HEK293 (cell line): ENCODE measurements at regions not wholly inside any gene's neighbourhood (a gene's known extent, or its start where the extent isn't known, plus 50 kb on each side); places are given as distances from the start of the nearest gene placed in this dataset.

ENCODE experiments used
- CTCF ChIA-PET: fragments of 350-600 bp; formaldehyde crosslinking; extraction: SDS; loops from one replicate; lab custom pipeline; 2021; ENCODE audit warnings: antibody characterized with exemption; lab: Yijun Ruan, JAX
- POLR2A ChIA-PET: fragments of 300-600 bp; formaldehyde crosslinking; extraction: SDS; loops from one replicate; lab custom pipeline; 2020; ENCODE audit warnings: antibody characterized with exemption, inconsistent platforms; lab: Yijun Ruan, JAX
- H3K27ac ChIP-seq: fragments of 200-500 bp; sonication (Bioruptor generic); 2 replicates; pipeline ENCODE4 v1.5.1; 2014; ENCODE audit warnings: low read depth, low read length, control low read depth, inconsistent platforms; ENCODE audit errors: extremely low read depth
- H3K36me3 ChIP-seq, 2 experiments: fragments of 200-500 bp in 1 of 2; sonication (Bioruptor generic) in 1 of 2; 1 replicate in 1 of 2; 2 replicates in 1 of 2; pipeline ENCODE4 v1.5.1; 2014 to 2017; ENCODE audit warnings: inconsistent platforms in 2 of 2, low read length in 2 of 2; ENCODE audit not compliant: control insufficient read depth in 2 of 2, insufficient read depth in 1 of 2
- H3K4me1 ChIP-seq: fragments of 200-500 bp; sonication (Bioruptor generic); 2 replicates; pipeline ENCODE4 v1.5.1; 2014; ENCODE audit warnings: mild to moderate bottlenecking, low read length, inconsistent platforms; ENCODE audit not compliant: control insufficient read depth, insufficient read depth
- H3K4me3 ChIP-seq: 2 replicates; pipeline ENCODE4 v1.5.1; 2011; ENCODE audit warnings: low read depth, mild to moderate bottlenecking, control low read depth, low read length, moderate library complexity
- H3K9me3 ChIP-seq: fragments of 200-500 bp; sonication (Bioruptor generic); 2 replicates; pipeline ENCODE4 v1.5.1; 2014; ENCODE audit warnings: low read depth, low read length, inconsistent platforms; ENCODE audit not compliant: control insufficient read depth, insufficient read depth
- GLIS2 ChIP-seq: fragments of 450-650 bp; formaldehyde crosslinking; IDR thresholded peaks from 2 replicates; pipeline ENCODE4 v1.5.1; 2016; ENCODE audit warnings: missing biosample characterization, missing genetic modification characterization
- SALL2 ChIP-seq: fragments of 450-650 bp; formaldehyde crosslinking; IDR thresholded peaks from 2 replicates; pipeline ENCODE4 v1.5.0; 2017; ENCODE audit warnings: missing biosample characterization, mild to moderate bottlenecking, missing genetic modification characterization, borderline replicate concordance
- SETDB1 ChIP-seq: IDR thresholded peaks from one replicate; pipeline ENCODE4 v1.6.1; 2017; ENCODE audit warnings: mild to moderate bottlenecking, low read length, moderate library complexity, mixed read lengths; ENCODE audit not compliant: insufficient read length
- WT1 ChIP-seq: fragments of 450-650 bp; formaldehyde crosslinking; IDR thresholded peaks from 2 replicates; pipeline ENCODE4 v1.5.1; 2016; ENCODE audit warnings: missing biosample characterization, missing genetic modification characterization
- ZBTB1 ChIP-seq: fragments of 450-650 bp; formaldehyde crosslinking; IDR thresholded peaks from 2 replicates; pipeline ENCODE4 v1.5.1; 2016; ENCODE audit warnings: missing biosample characterization, missing genetic modification characterization
- ZBTB8A ChIP-seq: fragments of 450-650 bp; formaldehyde crosslinking; IDR thresholded peaks from 2 replicates; pipeline ENCODE4 v1.5.1; 2016; ENCODE audit warnings: missing biosample characterization, missing genetic modification characterization
- ZNF121 ChIP-seq: fragments of 450-650 bp; formaldehyde crosslinking; IDR thresholded peaks from 2 replicates; pipeline ENCODE4 v1.5.1; 2016; ENCODE audit warnings: missing biosample characterization, missing genetic modification characterization
- ZNF132 ChIP-seq: fragments of 450-650 bp; formaldehyde crosslinking; IDR thresholded peaks from 2 replicates; pipeline ENCODE4 v1.5.1; 2017; ENCODE audit warnings: missing biosample characterization, missing genetic modification characterization, borderline replicate concordance
- ZNF169 ChIP-seq: fragments of 450-650 bp; formaldehyde crosslinking; IDR thresholded peaks from 2 replicates; pipeline ENCODE4 v1.5.1; 2016; ENCODE audit warnings: missing biosample characterization, missing genetic modification characterization
- ZNF184 ChIP-seq: fragments of 450-650 bp; IDR thresholded peaks from 2 replicates; pipeline ENCODE4 v1.5.1; 2018; ENCODE audit warnings: missing biosample characterization, mild to moderate bottlenecking, missing genetic modification characterization
- ZNF530 ChIP-seq: fragments of 450-650 bp; formaldehyde crosslinking; IDR thresholded peaks from 2 replicates; pipeline ENCODE4 v1.5.1; 2016; ENCODE audit warnings: low read depth, missing biosample characterization, missing genetic modification characterization
- ZNF555 ChIP-seq: fragments of 450-650 bp; formaldehyde crosslinking; conservative IDR thresholded peaks from 2 replicates; pipeline ENCODE4 v1.5.1; 2017; ENCODE audit warnings: missing biosample characterization, mild to moderate bottlenecking, missing genetic modification characterization, inconsistent platforms
- ZNF561 ChIP-seq: fragments of 450-650 bp; IDR thresholded peaks from 2 replicates; pipeline ENCODE4 v1.5.1; 2018; ENCODE audit warnings: missing biosample characterization, missing genetic modification characterization, borderline replicate concordance
- ZNF677 ChIP-seq: fragments of 450-650 bp; IDR thresholded peaks from 2 replicates; pipeline ENCODE4 v1.5.0; 2018; ENCODE audit warnings: missing biosample characterization, mild to moderate bottlenecking, missing genetic modification characterization, moderate library complexity
- ZNF76 ChIP-seq: fragments of 450-650 bp; formaldehyde crosslinking; IDR thresholded peaks from 2 replicates; pipeline ENCODE4; 2016; ENCODE audit warnings: low read depth, missing biosample characterization, missing genetic modification characterization, borderline replicate concordance
- ZNF830 ChIP-seq: fragments of 450-650 bp; IDR thresholded peaks from 2 replicates; pipeline ENCODE4 v1.5.0; 2018; ENCODE audit warnings: missing biosample characterization, missing genetic modification characterization, low read depth, mild to moderate bottlenecking, moderate library complexity
- TF ChIP-seq, protein P1 (sequence below): fragments of 450-650 bp; formaldehyde crosslinking; optimal IDR thresholded peaks from 2 replicates; pipeline ENCODE3; 2016; ENCODE audit warnings: missing biosample characterization, mild to moderate bottlenecking, missing genetic modification characterization
- TF ChIP-seq, protein P2 (sequence below): fragments of 450-650 bp; IDR thresholded peaks from 2 replicates; pipeline ENCODE4 v1.5.1; 2018; ENCODE audit warnings: missing biosample characterization, missing genetic modification characterization
- TF ChIP-seq, protein P3 (sequence below): sonication (generic); formaldehyde crosslinking; IDR thresholded peaks from 2 replicates; pipeline ENCODE4 v1.8.1; 2022; ENCODE audit warnings: mild to moderate bottlenecking, moderate library complexity, missing genetic modification reagents
- TF ChIP-seq, protein P4 (sequence below): fragments of 450-650 bp; formaldehyde crosslinking; IDR thresholded peaks from 2 replicates; pipeline ENCODE4 v1.5.1; 2016; ENCODE audit warnings: missing biosample characterization, missing genetic modification characterization
- TF ChIP-seq, protein P5 (sequence below): fragments of 450-650 bp; formaldehyde crosslinking; IDR thresholded peaks from 2 replicates; pipeline ENCODE4 v1.5.1; 2016; ENCODE audit warnings: missing biosample characterization, missing genetic modification characterization, borderline replicate concordance

DNA sequence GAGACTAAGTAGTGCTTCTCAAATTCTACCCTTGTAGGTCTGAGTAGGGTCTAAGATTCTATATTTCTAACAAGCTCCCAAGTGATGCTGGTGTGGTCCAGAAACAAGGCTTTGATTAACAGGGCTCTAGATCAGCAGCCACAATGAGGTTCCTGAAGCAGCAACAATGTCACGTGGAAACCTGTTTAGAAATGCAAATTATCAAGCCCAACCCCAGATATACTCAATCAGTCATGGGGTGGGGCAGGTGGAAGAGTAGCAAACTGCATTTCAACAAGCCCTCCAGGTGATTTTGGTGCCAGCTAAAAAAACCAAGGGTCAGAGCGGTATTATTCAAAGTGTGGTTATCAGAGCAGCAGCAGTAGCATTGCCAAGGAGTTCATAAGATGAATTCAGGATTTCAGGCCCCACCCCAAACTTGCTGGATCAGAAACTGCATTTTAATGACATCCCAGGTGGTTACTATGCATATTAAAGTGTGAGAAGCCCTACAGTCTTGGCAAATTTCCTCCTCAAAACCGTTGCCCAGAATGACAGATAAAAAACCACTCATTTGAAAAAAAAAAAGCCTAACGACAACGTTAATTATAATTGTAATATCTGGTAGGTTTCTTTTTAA is 199.2 kb downstream of the AHR start:
- ChIA-PET POLR2A (no interaction called here), CTCF (no interaction called here)
- TF ChIP-seq, protein P1, sequence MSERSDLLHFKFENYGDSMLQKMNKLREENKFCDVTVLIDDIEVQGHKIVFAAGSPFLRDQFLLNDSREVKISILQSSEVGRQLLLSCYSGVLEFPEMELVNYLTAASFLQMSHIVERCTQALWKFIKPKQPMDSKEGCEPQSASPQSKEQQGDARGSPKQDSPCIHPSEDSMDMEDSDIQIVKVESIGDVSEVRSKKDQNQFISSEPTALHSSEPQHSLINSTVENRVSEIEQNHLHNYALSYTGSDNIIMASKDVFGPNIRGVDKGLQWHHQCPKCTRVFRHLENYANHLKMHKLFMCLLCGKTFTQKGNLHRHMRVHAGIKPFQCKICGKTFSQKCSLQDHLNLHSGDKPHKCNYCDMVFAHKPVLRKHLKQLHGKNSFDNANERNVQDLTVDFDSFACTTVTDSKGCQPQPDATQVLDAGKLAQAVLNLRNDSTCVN: no peak
- TF ChIP-seq WT1 (no peak), ZNF677 (tag by site-specific recombination) (no peak), ZNF561 (tag by site-specific recombination) (no peak), SALL2 (tag by site-specific recombination) (no peak), ZNF169 (tag by site-specific recombination) (no peak), ZNF530 (tag by site-specific recombination) (no peak), ZNF830 (tag by site-specific recombination) (no peak), ZBTB1 (tag by site-specific recombination) (no peak), ZBTB8A (tag by site-specific recombination) (no peak), ZNF76 (tag by site-specific recombination) (no peak), ZNF132 (tag by site-specific recombination) (no peak), SETDB1 (no peak)
- TF ChIP-seq, protein P2, sequence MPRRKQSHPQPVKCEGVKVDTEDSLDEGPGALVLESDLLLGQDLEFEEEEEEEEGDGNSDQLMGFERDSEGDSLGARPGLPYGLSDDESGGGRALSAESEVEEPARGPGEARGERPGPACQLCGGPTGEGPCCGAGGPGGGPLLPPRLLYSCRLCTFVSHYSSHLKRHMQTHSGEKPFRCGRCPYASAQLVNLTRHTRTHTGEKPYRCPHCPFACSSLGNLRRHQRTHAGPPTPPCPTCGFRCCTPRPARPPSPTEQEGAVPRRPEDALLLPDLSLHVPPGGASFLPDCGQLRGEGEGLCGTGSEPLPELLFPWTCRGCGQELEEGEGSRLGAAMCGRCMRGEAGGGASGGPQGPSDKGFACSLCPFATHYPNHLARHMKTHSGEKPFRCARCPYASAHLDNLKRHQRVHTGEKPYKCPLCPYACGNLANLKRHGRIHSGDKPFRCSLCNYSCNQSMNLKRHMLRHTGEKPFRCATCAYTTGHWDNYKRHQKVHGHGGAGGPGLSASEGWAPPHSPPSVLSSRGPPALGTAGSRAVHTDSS (tag by site-specific recombination): no peak
- Histone ChIP-seq H3K27ac (no peak overlapping the region), H3K4me3 (no peak overlapping the region), H3K4me1 (peaks cover 6% of the 10 kb centered on the region), H3K9me3 (no peaks in the 10 kb centered on the region), H3K36me3 (no peaks in the 10 kb centered on the region)

DNA sequence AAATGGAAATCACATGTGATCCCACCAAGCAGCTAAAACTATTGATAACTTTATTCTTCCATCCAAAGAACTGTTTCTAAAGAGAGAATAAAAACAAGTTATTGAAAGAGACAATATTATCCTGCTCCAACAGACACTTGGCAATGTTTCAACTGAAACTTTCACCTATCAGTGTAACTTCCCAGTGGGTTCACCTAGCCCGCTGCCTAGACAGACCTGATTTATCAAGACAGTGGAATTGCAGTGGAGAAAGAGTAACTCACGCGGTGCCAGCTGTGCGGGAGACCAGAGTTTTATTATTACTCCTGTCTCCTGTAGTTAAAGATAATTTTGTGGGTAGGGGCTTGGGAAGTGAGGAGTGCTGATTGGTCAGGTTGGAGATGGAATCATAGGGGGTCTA is 199.8 kb downstream of the AHR start:
- ChIA-PET POLR2A (no interaction called here), CTCF (no interaction called here)
- Histone ChIP-seq H3K9me3 (no peaks in the 10 kb centered on the region), H3K27ac (no peak overlapping the region), H3K4me3 (no peak overlapping the region), H3K36me3 (no peaks in the 10 kb centered on the region), H3K4me1 (peaks cover 6% of the 10 kb centered on the region)
- TF ChIP-seq, protein P1: no peak
- TF ChIP-seq ZNF184 (tag by site-specific recombination) (no peak), ZNF555 (no peak), ZNF561 (tag by site-specific recombination) (no peak)

DNA sequence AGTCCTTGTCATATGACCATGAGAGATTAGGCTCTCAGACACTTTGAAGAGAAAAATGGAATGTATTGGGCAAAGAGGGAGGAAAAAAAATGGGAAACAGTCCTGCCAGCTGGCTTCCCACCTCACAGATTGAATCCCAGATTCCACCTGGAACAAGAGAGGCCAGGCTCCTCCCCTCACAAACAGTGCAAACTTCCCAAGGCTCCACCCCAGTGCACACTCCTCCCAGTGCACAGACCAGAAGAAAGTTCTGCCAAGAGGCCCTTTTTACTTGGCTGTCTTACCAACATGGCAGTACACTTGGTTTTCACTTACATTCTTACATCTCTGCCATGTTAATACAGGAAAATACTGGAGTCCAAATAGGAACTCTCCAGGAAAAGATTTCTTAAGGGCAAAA is 202.3 kb downstream of the AHR start:
- CTCF ChIA-PET: interaction anchor here (0.5 kb wide), 1 partner anchor 145 kb away, joined by 3 read pairs; no protein-coding TSS in a partner anchor
- POLR2A ChIA-PET: no interaction called here
- H3K27ac ChIP-seq: no peak overlapping the region
- no peak overlapping the region for H3K4me3 ChIP-seq
- H3K36me3 ChIP-seq: no peaks in the 10 kb centered on the region
- H3K4me1 ChIP-seq: peaks cover 3% of the 10 kb centered on the region
- H3K9me3 ChIP-seq: no peaks in the 10 kb centered on the region
- TF ChIP-seq, protein P3, sequence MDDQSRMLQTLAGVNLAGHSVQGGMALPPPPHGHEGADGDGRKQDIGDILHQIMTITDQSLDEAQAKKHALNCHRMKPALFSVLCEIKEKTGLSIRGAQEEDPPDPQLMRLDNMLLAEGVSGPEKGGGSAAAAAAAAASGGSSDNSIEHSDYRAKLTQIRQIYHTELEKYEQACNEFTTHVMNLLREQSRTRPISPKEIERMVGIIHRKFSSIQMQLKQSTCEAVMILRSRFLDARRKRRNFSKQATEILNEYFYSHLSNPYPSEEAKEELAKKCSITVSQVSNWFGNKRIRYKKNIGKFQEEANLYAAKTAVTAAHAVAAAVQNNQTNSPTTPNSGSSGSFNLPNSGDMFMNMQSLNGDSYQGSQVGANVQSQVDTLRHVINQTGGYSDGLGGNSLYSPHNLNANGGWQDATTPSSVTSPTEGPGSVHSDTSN (CRISPR knock-in tag): no peak
- TF ChIP-seq, protein P4, sequence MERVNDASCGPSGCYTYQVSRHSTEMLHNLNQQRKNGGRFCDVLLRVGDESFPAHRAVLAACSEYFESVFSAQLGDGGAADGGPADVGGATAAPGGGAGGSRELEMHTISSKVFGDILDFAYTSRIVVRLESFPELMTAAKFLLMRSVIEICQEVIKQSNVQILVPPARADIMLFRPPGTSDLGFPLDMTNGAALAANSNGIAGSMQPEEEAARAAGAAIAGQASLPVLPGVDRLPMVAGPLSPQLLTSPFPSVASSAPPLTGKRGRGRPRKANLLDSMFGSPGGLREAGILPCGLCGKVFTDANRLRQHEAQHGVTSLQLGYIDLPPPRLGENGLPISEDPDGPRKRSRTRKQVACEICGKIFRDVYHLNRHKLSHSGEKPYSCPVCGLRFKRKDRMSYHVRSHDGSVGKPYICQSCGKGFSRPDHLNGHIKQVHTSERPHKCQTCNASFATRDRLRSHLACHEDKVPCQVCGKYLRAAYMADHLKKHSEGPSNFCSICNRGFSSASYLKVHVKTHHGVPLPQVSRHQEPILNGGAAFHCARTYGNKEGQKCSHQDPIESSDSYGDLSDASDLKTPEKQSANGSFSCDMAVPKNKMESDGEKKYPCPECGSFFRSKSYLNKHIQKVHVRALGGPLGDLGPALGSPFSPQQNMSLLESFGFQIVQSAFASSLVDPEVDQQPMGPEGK (tag by site-specific recombination): no peak
- TF ChIP-seq ZNF121 (tag by site-specific recombination) (no peak), GLIS2 (no peak)
- TF ChIP-seq, protein P5, sequence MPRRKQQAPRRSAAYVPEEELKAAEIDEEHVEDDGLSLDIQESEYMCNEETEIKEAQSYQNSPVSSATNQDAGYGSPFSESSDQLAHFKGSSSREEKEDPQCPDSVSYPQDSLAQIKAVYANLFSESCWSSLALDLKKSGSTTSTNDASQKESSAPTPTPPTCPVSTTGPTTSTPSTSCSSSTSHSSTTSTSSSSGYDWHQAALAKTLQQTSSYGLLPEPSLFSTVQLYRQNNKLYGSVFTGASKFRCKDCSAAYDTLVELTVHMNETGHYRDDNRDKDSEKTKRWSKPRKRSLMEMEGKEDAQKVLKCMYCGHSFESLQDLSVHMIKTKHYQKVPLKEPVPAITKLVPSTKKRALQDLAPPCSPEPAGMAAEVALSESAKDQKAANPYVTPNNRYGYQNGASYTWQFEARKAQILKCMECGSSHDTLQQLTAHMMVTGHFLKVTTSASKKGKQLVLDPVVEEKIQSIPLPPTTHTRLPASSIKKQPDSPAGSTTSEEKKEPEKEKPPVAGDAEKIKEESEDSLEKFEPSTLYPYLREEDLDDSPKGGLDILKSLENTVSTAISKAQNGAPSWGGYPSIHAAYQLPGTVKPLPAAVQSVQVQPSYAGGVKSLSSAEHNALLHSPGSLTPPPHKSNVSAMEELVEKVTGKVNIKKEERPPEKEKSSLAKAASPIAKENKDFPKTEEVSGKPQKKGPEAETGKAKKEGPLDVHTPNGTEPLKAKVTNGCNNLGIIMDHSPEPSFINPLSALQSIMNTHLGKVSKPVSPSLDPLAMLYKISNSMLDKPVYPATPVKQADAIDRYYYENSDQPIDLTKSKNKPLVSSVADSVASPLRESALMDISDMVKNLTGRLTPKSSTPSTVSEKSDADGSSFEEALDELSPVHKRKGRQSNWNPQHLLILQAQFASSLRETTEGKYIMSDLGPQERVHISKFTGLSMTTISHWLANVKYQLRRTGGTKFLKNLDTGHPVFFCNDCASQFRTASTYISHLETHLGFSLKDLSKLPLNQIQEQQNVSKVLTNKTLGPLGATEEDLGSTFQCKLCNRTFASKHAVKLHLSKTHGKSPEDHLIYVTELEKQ (tag by site-specific recombination): no peak
